Activated T-helper 2 cell treated with anti-CD3 and anti-CD28 coated beads, Interferon-gamma antibody, Interleukin-2, Interleukin-4, amounts not matched to agents 10 μg/mL and 5 μg/mL and 100 μg/mL, durations not matched to agents 14 hours and 24 hours and 36 hours (primary cell): ENCODE measurements at regions not wholly inside any gene's neighbourhood (a gene's known extent, or its start where the extent isn't known, plus 50 kb on each side); places are given as distances from the start of the nearest gene placed in this dataset.

Experiments
- DNase-seq: peaks from one replicate; pipeline ENCODE4 v3.0.0; 2021; ENCODE audit warnings: low spot score
- H3K27ac Mint-ChIP-seq: one replicate; pipeline ENCODE4 v1.8.0; 2021; ENCODE audit warnings: mixed read lengths
- H3K27me3 Mint-ChIP-seq: one replicate; pipeline ENCODE4 v1.8.0; 2021; ENCODE audit warnings: low read depth, mixed read lengths
- H3K36me3 Mint-ChIP-seq: one replicate; pipeline ENCODE4 v1.8.0; 2021; ENCODE audit warnings: low read depth, mixed read lengths
- H3K4me1 Mint-ChIP-seq: one replicate; pipeline ENCODE4 v1.8.0; 2021; ENCODE audit warnings: low read depth, mixed read lengths
- H3K4me3 Mint-ChIP-seq: one replicate; pipeline ENCODE4 v1.8.0; 2021; ENCODE audit warnings: low read depth, mild to moderate bottlenecking, moderate library complexity, mixed read lengths
- H3K9me3 Mint-ChIP-seq: one replicate; pipeline ENCODE4 v1.8.0; 2021; ENCODE audit warnings: mixed read lengths
- intact Hi-C: fragments of 100-400 bp; cut with micrococcal nuclease; formaldehyde crosslinking; loops from one replicate; pipeline ENCODE4 v1.15.1; 2023

DNA sequence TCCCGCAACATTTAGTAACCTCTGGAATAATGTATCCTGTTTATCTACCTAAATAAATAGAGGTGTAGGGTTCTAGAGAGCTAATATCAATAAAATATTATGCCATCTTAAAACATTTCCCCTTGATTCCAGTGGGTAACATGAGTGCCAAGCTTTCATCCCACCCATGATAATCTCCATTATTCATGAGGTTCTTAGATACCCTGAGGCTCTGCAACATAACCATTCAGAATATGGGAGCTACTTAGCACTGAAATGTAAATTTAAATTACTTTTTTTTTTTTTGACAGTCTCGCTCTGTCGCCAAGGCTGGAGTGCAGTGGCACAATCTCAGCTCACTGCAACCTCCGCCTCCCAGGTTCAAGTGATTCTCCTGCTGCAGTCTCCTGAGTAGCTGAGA is 832.7 kb downstream of the BRINP3 start:
- Mint-ChIP-seq H3K4me3 (no peak overlapping the region), H3K36me3 (no peaks in the 10 kb centered on the region), H3K9me3 (peaks cover 13% of the 10 kb centered on the region), H3K4me1 (no peaks in the 10 kb centered on the region), H3K27me3 (no peaks in the 10 kb centered on the region), H3K27ac (no peak overlapping the region)
- intact Hi-C loops: no loop called here
- no peak for DNase-seq

DNA sequence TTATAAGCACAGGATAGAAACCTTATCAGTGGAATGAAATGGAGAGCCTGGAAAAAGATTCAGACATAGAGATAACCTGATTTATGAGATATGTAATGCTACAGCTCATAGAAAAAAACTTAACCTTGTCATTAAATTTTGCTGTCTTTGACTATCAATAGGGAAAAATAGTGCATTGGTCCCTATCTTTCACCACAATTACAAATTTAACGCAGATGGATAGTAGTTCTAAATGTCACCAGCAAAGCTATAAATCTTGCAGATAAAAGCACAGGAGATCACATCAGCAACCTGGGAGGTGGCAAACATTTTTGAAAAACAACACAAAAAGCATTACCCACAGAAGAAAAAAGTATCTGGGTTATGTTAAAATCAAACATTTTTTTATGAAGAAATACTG is 831.6 kb downstream of the BRINP3 start:
- intact Hi-C loops: no loop called here
- Mint-ChIP-seq H3K27ac (no peak overlapping the region), H3K27me3 (no peaks in the 10 kb centered on the region), H3K4me1 (no peaks in the 10 kb centered on the region), H3K9me3 (peaks cover 13% of the 10 kb centered on the region), H3K36me3 (no peaks in the 10 kb centered on the region), H3K4me3 (no peak overlapping the region)
- no peak for DNase-seq

DNA sequence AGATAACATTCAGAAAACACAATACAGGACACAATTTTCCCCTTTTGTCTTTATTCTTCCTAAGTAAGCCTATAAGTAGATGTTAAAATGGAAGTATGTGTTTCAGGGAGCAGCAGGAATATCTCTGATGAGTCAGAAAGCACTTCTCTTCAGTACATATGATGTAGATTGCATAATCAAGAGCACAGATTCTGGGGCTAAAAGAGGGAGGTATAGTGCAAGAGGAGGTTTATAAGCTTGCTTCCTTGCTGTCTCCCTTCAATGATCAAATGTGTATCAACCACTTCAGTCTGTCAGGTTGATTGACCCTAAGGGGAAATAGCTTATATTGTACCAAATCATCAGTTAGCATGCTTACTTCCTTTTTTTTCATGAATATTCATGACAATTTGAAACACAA is 822.8 kb downstream of the BRINP3 start:
- peaks cover 17% of the 10 kb centered on the region for H3K9me3 Mint-ChIP-seq
- intact Hi-C loops: no loop called here
- H3K36me3 Mint-ChIP-seq: no peaks in the 10 kb centered on the region
- no peak overlapping the region for H3K4me3 Mint-ChIP-seq
- no peak overlapping the region for H3K27ac Mint-ChIP-seq
- H3K4me1 Mint-ChIP-seq: no peaks in the 10 kb centered on the region
- H3K27me3 Mint-ChIP-seq: no peaks in the 10 kb centered on the region
- DNase-seq: no peak

DNA sequence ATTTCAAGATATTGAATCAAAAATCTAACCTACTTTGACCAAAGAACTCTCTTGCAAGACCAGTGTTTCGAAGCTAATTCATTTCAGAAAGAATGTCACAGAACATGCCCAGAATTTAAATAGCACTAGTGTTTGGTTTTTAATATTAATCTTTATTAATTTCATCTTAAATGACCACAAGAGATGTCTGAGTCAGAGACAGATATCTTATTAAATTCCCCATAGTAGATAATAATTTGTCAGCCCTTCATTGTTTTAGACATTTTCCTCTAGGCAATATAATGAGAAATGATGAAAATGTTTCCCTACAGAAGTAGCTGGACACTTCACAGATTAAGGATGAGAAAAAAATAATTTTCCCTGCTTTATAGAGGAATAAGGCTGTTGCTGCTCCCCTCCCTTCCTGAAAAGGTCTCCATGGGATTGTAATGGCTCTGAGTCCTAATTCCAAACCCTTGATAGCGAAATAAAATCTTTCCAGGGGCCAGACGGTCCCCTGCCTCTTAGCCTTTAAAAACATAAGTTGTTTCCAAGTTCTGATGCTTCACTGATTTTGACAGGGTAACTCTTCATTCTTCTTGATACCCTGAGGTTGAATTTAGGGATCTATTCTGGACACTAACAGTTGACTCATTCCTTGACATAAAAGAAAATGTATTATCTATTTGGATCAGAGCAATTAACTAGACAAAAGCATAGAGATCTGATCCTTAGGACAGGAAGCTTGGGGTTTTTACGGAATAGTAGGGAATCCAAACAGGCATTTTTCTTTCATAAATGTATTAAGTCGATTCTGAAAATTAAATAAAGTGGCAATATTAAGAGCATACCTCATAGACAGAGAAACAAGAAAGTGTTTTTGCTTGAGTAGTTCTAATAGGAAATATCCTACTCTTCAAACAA is 820.8 kb downstream of the BRINP3 start:
- no peak overlapping the region for H3K27ac Mint-ChIP-seq
- H3K4me1 Mint-ChIP-seq: no peaks in the 10 kb centered on the region

DNA sequence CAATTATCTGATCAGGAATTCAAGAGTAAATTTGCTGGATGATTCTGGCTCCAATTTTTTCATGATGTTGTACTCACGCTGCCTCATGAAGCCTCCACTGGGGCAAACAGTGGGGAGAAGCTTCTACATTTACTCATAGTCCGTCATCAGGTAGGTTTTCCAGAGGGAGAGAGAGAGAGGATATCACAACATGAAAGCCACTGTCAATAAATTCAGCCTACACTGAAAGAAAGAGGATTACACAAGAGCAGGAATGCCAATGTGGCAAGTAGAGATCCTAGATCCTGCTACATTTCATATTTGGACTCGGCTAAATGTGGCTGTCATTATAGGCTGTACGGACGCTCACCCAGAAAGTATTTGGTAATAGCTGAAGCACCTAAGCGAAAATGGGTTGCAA is 819.9 kb downstream of the BRINP3 start:
- H3K4me1 Mint-ChIP-seq: no peaks in the 10 kb centered on the region
- no peaks in the 10 kb centered on the region for H3K36me3 Mint-ChIP-seq
- no peak overlapping the region for H3K4me3 Mint-ChIP-seq
- intact Hi-C loops: no loop called here
- no peaks in the 10 kb centered on the region for H3K27me3 Mint-ChIP-seq
- no peak for DNase-seq
- H3K27ac Mint-ChIP-seq: no peak overlapping the region
- peaks cover 21% of the 10 kb centered on the region for H3K9me3 Mint-ChIP-seq

More for the DNA sequence above, 820.8 kb downstream of the BRINP3 start:
- H3K27me3 Mint-ChIP-seq: no peaks in the 10 kb centered on the region
- intact Hi-C loops: no loop called here
- no peak for DNase-seq
- H3K9me3 Mint-ChIP-seq: peaks cover 17% of the 10 kb centered on the region
- H3K36me3 Mint-ChIP-seq: no peaks in the 10 kb centered on the region
- H3K4me3 Mint-ChIP-seq: no peak overlapping the region

DNA sequence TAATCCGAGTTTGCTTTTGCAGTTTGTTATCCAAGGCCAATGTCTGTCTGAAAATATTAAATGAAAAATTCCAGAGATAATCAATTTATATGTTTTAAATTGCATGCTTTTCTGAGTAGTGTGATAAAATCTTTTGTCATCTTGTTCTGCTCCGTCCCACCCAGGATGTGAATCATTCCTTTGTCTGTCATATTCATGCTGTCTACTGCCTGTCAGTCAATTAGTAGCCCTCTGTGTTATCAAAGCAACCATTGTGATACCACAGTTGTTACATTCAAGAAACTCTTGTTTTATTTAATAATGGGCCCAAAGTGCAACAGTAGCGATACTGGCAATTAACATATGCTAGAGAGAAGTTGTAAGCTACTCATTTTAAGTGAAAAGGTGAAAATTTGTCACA is 819.3 kb downstream of the BRINP3 start:
- DNase-seq: no peak
- Mint-ChIP-seq H3K27me3 (no peaks in the 10 kb centered on the region), H3K9me3 (peaks cover 21% of the 10 kb centered on the region), H3K4me1 (no peaks in the 10 kb centered on the region), H3K4me3 (no peak overlapping the region), H3K27ac (no peak overlapping the region), H3K36me3 (no peaks in the 10 kb centered on the region)
- intact Hi-C loops: no loop called here

DNA sequence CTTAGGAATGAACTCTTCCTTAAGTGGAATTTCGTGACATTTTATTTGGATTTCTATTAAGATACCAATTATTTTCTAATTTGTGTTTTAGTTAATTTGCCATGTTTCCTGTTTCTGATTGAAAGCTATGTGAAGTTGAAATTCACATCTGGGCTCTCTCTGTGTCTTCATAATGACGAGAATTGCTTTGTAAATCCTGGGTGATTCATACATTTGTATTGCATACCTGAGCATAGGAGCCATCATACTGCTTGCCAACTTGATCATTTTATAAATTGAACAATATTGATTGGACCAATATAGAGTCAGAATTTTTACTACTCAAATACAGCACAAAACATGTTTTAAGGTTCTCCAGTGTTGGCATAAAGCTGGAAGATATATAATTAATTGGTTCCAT is 817.9 kb downstream of the BRINP3 start:
- Mint-ChIP-seq H3K9me3 (peaks cover 13% of the 10 kb centered on the region), H3K36me3 (no peaks in the 10 kb centered on the region), H3K27me3 (no peaks in the 10 kb centered on the region), H3K27ac (no peak overlapping the region), H3K4me1 (no peaks in the 10 kb centered on the region), H3K4me3 (no peak overlapping the region)
- DNase-seq: no peak
- intact Hi-C loops: no loop called here

DNA sequence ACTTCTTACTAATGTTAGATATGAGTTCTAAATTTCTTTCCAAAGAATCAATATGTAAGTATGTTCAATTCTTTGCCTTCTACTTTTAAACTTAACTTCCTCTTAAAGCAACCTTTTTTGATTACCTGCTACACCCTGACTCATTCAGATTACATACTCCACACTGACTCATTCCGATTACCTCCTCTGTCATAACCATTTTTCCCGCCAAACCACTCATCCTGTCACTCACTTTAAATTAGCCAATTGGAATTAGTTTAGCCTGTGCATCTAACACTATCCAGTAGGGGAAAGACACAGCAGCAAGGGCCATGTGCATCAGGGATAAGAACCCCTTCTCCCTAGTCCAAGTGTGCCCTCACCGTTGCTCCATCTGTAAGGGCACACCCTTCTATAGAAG is 815.5 kb downstream of the BRINP3 start:
- intact Hi-C loops: no loop called here
- Mint-ChIP-seq H3K36me3 (no peaks in the 10 kb centered on the region), H3K27me3 (no peaks in the 10 kb centered on the region), H3K9me3 (peaks cover 22% of the 10 kb centered on the region), H3K4me1 (no peaks in the 10 kb centered on the region), H3K4me3 (no peak overlapping the region), H3K27ac (no peak overlapping the region)
- no peak for DNase-seq

DNA sequence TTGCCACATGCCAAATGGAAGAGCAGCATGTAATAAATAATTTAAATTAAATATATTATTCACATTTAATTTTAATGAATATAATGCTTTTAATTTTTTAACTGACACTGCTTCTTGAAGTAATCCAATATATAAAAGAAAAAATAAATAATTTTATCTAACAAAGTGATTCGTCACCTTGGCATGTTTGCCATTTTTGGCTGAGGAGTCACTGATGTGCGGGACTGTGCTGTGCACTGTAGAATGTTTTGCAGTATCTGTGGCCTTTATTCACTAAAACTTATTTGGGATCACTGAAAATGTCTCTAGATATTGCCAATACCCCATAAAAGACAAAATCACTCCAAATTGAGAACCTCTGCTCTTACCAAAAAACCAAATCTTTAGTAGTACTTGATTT is 807.8 kb downstream of the BRINP3 start:
- H3K27me3 Mint-ChIP-seq: no peaks in the 10 kb centered on the region
- no peaks in the 10 kb centered on the region for H3K4me1 Mint-ChIP-seq
- H3K36me3 Mint-ChIP-seq: no peaks in the 10 kb centered on the region
- no peak overlapping the region for H3K4me3 Mint-ChIP-seq
- DNase-seq: no peak
- H3K27ac Mint-ChIP-seq: no peak overlapping the region
- peaks cover 29% of the 10 kb centered on the region for H3K9me3 Mint-ChIP-seq
- intact Hi-C loops: no loop called here

DNA sequence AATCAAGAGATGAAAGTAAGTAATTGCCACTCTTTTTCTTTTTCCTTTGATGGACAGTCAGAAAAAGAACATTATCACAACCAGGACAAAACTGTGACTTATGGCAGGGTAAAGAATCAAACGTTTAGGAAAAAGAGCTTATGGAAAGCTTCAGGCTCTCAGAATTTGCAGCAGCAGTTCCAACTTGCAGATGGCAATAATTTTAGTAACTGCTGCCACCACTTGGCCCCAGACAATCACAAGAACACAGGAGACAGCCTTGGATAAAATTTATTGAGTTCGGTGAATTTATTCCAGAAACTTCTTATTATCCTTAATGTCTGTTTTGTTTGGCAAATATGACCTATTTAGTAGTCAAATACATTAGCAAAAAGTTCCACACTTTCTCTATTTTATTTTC is 804.4 kb downstream of the BRINP3 start:
- DNase-seq: no peak
- Mint-ChIP-seq H3K27ac (no peak overlapping the region), H3K27me3 (no peaks in the 10 kb centered on the region), H3K4me1 (no peaks in the 10 kb centered on the region), H3K4me3 (no peak overlapping the region), H3K9me3 (peaks cover 9% of the 10 kb centered on the region), H3K36me3 (no peaks in the 10 kb centered on the region)
- intact Hi-C loops: no loop called here

DNA sequence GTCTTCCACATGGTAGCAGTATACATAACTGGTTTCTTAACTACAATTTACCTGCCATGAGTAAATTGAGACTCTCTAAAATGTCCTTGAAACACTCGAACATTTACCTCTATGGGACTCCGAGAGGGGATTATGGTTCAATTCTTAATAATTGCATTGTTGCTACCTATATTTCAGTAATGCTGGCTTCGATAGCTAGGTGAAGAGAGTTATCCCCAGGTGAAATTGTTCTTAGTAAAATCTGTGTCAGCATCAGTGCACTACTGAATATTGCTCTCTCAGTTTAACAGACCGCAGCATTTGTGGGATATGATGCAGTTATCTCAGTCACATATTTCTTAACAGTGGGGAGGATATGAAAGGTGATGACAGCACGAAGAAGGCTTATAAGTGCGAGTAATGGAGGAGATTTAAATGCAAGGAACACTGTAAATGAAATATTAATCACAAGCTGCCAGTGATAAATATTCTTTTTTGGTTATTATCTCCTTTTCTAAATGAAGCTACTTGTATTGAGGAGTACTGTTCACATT is 801.9 kb downstream of the BRINP3 start:
- no peaks in the 10 kb centered on the region for H3K9me3 Mint-ChIP-seq
- intact Hi-C loops: no loop called here
- no peak for DNase-seq
- no peaks in the 10 kb centered on the region for H3K36me3 Mint-ChIP-seq
- H3K4me1 Mint-ChIP-seq: no peaks in the 10 kb centered on the region
- H3K4me3 Mint-ChIP-seq: no peak overlapping the region
- H3K27ac Mint-ChIP-seq: no peak overlapping the region
- no peaks in the 10 kb centered on the region for H3K27me3 Mint-ChIP-seq

DNA sequence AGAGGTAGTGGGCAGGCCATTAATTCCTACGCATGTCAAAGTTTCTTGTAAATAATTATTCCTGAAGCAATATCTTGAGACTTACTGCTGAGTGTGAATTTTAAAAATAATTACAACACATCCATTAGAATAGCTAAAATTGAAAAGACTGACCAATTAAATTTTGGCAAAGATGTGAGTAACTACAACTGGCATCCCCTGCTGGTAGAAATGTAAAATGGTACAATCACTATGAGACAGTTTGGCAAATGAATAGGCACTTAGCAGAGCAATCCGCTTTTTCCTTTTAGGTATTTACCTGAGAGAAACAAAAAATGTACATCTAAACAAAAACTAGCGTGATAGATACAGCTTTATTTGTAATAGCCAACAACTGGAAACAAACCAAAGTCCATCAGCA is 798.9 kb downstream of the BRINP3 start:
- no peaks in the 10 kb centered on the region for H3K36me3 Mint-ChIP-seq
- intact Hi-C loops: no loop called here
- H3K9me3 Mint-ChIP-seq: peaks cover 4% of the 10 kb centered on the region
- no peak for DNase-seq
- H3K4me1 Mint-ChIP-seq: no peaks in the 10 kb centered on the region
- no peaks in the 10 kb centered on the region for H3K27me3 Mint-ChIP-seq
- no peak overlapping the region for H3K27ac Mint-ChIP-seq
- no peak overlapping the region for H3K4me3 Mint-ChIP-seq

DNA sequence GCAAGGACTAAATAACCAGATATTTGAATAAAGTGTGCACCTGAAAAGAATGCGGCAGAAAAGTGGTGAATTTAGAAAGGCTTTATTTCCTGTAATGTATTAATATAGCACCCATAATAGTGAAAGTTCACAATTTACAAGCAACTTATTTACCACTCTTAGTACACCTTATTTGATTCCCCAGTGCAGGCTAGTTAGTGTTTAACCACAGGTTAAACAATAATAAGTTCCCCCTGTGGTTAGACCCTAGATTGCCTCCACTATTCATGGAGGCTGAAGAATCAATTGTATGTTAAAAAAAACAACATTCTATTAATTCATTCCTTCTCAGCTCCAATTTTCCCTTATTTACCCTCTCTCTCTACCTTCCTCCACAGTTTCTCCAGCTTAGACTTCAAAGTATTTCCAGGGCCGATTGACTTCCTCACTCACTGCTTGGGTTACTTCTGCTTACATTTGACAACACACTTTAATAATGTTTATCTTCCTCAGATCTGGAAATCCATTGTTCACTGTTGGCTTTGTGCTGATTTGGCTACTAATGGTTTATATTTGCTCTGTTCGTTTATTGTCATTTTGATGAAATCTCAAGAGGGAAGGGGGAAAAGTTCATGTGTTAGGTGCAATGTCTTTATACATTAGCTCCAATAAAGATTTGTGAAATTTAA is 796.3 kb downstream of the BRINP3 start:
- H3K27ac Mint-ChIP-seq: no peak overlapping the region
- no peak overlapping the region for H3K4me3 Mint-ChIP-seq
- DNase-seq: no peak
- intact Hi-C loops: no loop called here
- H3K9me3 Mint-ChIP-seq: peaks cover 4% of the 10 kb centered on the region
- no peaks in the 10 kb centered on the region for H3K27me3 Mint-ChIP-seq
- H3K36me3 Mint-ChIP-seq: no peaks in the 10 kb centered on the region
- H3K4me1 Mint-ChIP-seq: no peaks in the 10 kb centered on the region
